ENCODE measurements at regions not wholly inside any gene's neighbourhood (a gene's known extent, or its start where the extent isn't known, plus 50 kb on each side); places are given as distances from the start of the nearest gene placed in this dataset.
"Not testable (repeated sequence)": the region's sequence is repeated elsewhere in the genome, so short reads cannot be mapped to it uniquely, and the experiment has no call there.

- no peak for DNase-seq (ENCODE audit: low spot score)
These were observed 227.3 kb upstream of the BCHE start for GRCh38 chr3:166064476-166064875.

- no peak for DNase-seq (ENCODE audit: low spot score)
These were observed 223.7 kb upstream of the BCHE start for GRCh38 chr3:166060789-166061479.

- no peak for DNase-seq (ENCODE audit: low spot score)
These were observed 215.2 kb upstream of the BCHE start for GRCh38 chr3:166052440-166052839.

GRCh38 chr3:166029507-166029906 is 192.3 kb upstream of the BCHE start:
- no peak for DNase-seq (ENCODE audit: low spot score)

- peak; percentile 14 for DNase-seq (ENCODE audit: low spot score)
These were observed 176.0 kb upstream of the BCHE start for GRCh38 chr3:166013073-166013679.

- DNase-seq (ENCODE audit: low spot score): no peak
These were observed 174.5 kb upstream of the BCHE start for GRCh38 chr3:166011771-166012170.

GRCh38 chr3:166005126-166005525 is 167.9 kb upstream of the BCHE start:
- no peak for DNase-seq (ENCODE audit: low spot score)

GRCh38 chr3:165994293-165994692 is 157.1 kb upstream of the BCHE start:
- DNase-seq (ENCODE audit: low spot score): no peak

- DNase-seq (ENCODE audit: low spot score): no peak
These were observed 147.4 kb upstream of the BCHE start for GRCh38 chr3:165984589-165984988.

- no peak for DNase-seq (ENCODE audit: low spot score)
These were observed 146.1 kb upstream of the BCHE start for GRCh38 chr3:165983284-165983683.

GRCh38 chr3:165981318-165981717 is 144.1 kb upstream of the BCHE start:
- no peak for DNase-seq (ENCODE audit: low spot score)

GRCh38 chr3:165960825-165961224 is 123.6 kb upstream of the BCHE start:
- not testable (repeated sequence) for DNase-seq (ENCODE audit: low spot score)

- DNase-seq (ENCODE audit: low spot score): no peak
These were observed 116.9 kb upstream of the BCHE start for GRCh38 chr3:165954171-165954570.

GRCh38 chr3:165946360-165946759 is 109.1 kb upstream of the BCHE start:
- DNase-seq (ENCODE audit: low spot score): no peak

GRCh38 chr3:165938986-165939540 is 101.8 kb upstream of the BCHE start:
- no peak for DNase-seq (ENCODE audit: low spot score)

GRCh38 chr3:165936081-165936480 is 98.9 kb upstream of the BCHE start:
- DNase-seq (ENCODE audit: low spot score): not testable (repeated sequence)

GRCh38 chr3:165924301-165924791 is 87.1 kb upstream of the BCHE start:
- not testable (repeated sequence) for DNase-seq (ENCODE audit: low spot score)

GRCh38 chr3:165920984-165921383 is 83.8 kb upstream of the BCHE start:
- no peak for DNase-seq (ENCODE audit: low spot score)

- DNase-seq (ENCODE audit: low spot score): no peak
These were observed 82.1 kb upstream of the BCHE start for GRCh38 chr3:165919284-165919683.

- DNase-seq (ENCODE audit: low spot score): no peak
These were observed 81.4 kb upstream of the BCHE start for GRCh38 chr3:165918657-165918979.

- DNase-seq (ENCODE audit: low spot score): not testable (repeated sequence)
These were observed 80.9 kb upstream of the BCHE start for GRCh38 chr3:165917938-165918656.

GRCh38 chr3:165915104-165915503 is 77.9 kb upstream of the BCHE start:
- not testable (repeated sequence) for DNase-seq (ENCODE audit: low spot score)
